H1 (cell line): ENCODE measurements at regions not wholly inside any gene's neighbourhood (a gene's known extent, or its start where the extent isn't known, plus 50 kb on each side); places are given as distances from the start of the nearest gene placed in this dataset.
A peak's percentile ranks its signal among the peaks of the same experiment; 100 is the strongest.

Experiments used
- CTCF ChIA-PET: fragments of 300-600 bp; sonication (Branson Sonifier 250); formaldehyde crosslinking; loops from one replicate; lab custom pipeline; 2021; ENCODE audit not compliant: partially characterized antibody; lab: Charles Lee
- POLR2A ChIA-PET: fragments of 300-600 bp; sonication (Branson Sonifier 250); formaldehyde crosslinking; loops from one replicate; lab custom pipeline; 2021; ENCODE audit warnings: inconsistent platforms; ENCODE audit not compliant: partially characterized antibody; lab: Charles Lee
- DNase-seq, 2 experiments: peaks; one replicate each; pipeline versions ENCODE4 v3.0.0 to v3.0.0-alpha.2; 2010 to 2022; ENCODE audit warnings: low spot score in 2 of 2, low read depth in 1 of 2, mixed read lengths in 1 of 2
- FAIRE-seq: peaks from 2 replicates; lab custom pipeline; 2011; peaks lifted over from hg19 to GRCh38; lab: Jason Lieb, UNC
- H2AFZ ChIP-seq: 2 replicates; pipeline ENCODE4 v1.8.1; 2012; ENCODE audit warnings: low read length, inconsistent platforms
- H2AK5ac ChIP-seq: 2 replicates; pipeline ENCODE4 v1.6.1; 2013; ENCODE audit warnings: low read depth, low read length
- H2BK120ac ChIP-seq: replicated peaks from 2 replicates; pipeline ENCODE3; 2013; ENCODE audit warnings: low read depth, low read length, inconsistent platforms
- H2BK12ac ChIP-seq: 2 replicates; pipeline ENCODE4 v1.6.1; 2013; ENCODE audit warnings: low read depth, low read length
- H2BK15ac ChIP-seq: 2 replicates; pipeline ENCODE4 v1.6.1; 2013; ENCODE audit warnings: low read length
- H2BK20ac ChIP-seq: 2 replicates; pipeline ENCODE4 v1.6.1; 2013; ENCODE audit warnings: low read length
- H2BK5ac ChIP-seq: 2 replicates; pipeline ENCODE4 v1.6.1; 2013; ENCODE audit warnings: low read depth, low read length
- H3K14ac ChIP-seq: 2 replicates; pipeline ENCODE4 v1.6.1; 2013; ENCODE audit warnings: inconsistent platforms; ENCODE audit not compliant: insufficient read length
- H3K18ac ChIP-seq: 2 replicates; pipeline ENCODE4 v1.6.1; 2013; ENCODE audit warnings: low read length; ENCODE audit errors: extremely low read depth
- H3K23ac ChIP-seq: 2 replicates; pipeline ENCODE4 v1.6.1; 2013; ENCODE audit warnings: inconsistent platforms; ENCODE audit not compliant: insufficient read length
- H3K23me2 ChIP-seq: 2 replicates; pipeline ENCODE4 v1.6.1; 2013; ENCODE audit warnings: low read depth, low read length
- H3K27ac ChIP-seq: 2 replicates; pipeline ENCODE4 v1.6.1; 2011; ENCODE audit warnings: low read depth, low read length, inconsistent platforms
- H3K27me3 ChIP-seq, 4 experiments: replicated peaks in 1 of 4; 1 replicate in 1 of 4; 2 replicates in 3 of 4; pipeline versions ENCODE4 v1.6.1 to v1.8.1; 2011 to 2013; ENCODE audit warnings: low read length in 3 of 4, mild to moderate bottlenecking in 3 of 4, inconsistent platforms in 2 of 4, mixed read lengths in 2 of 4, moderate library complexity in 1 of 4; ENCODE audit not compliant: control insufficient read depth in 3 of 4, insufficient read depth in 3 of 4; ENCODE audit errors: extremely low read depth in 1 of 4
- H3K36me3 ChIP-seq, 4 experiments: 2 replicates each; pipeline versions ENCODE4 v1.6.1 to v1.8.1; 2011 to 2013; ENCODE audit warnings: mild to moderate bottlenecking in 4 of 4, low read length in 3 of 4, moderate library complexity in 2 of 4, control low read depth in 1 of 4, inconsistent platforms in 1 of 4; ENCODE audit not compliant: insufficient read depth in 4 of 4, control insufficient read depth in 2 of 4
- H3K4ac ChIP-seq: replicated peaks from 2 replicates; pipeline ENCODE3; 2013; ENCODE audit warnings: low read length, low read depth, mixed read lengths, inconsistent platforms; ENCODE audit not compliant: insufficient read length
- H3K4me1 ChIP-seq, 4 experiments: replicated peaks in 1 of 4; 1 replicate in 1 of 4; 2 replicates in 3 of 4; pipeline versions ENCODE4 v1.6.1 to v1.8.1; 2011 to 2013; ENCODE audit warnings: low read length in 3 of 4, inconsistent platforms in 2 of 4, mixed read lengths in 1 of 4; ENCODE audit not compliant: insufficient read depth in 4 of 4, control insufficient read depth in 3 of 4
- H3K4me2 ChIP-seq, 2 experiments: 2 replicates each; pipeline versions ENCODE4 v1.6.1 to v1.8.1; 2011 to 2013; ENCODE audit warnings: low read depth in 2 of 2, low read length in 2 of 2, control low read depth in 1 of 2, inconsistent platforms in 1 of 2, mild to moderate bottlenecking in 1 of 2; ENCODE audit not compliant: insufficient read depth in 1 of 2
- H3K4me3 ChIP-seq, 4 experiments: fragments of 200-600, 300-600 bp in 1 of 4; sonication (generic), shearing (Covaris generic), sonication (Bioruptor Twin) in 1 of 4; 2 replicates each; pipeline versions ENCODE4 v1.5.1 to v1.8.1; 2011 to 2016; ENCODE audit warnings: low read length in 4 of 4, low read depth in 3 of 4, control low read depth in 2 of 4, inconsistent platforms in 2 of 4, mild to moderate bottlenecking in 2 of 4, mixed read lengths in 1 of 4, moderate library complexity in 1 of 4; ENCODE audit not compliant: insufficient read depth in 2 of 4; ENCODE audit errors: extremely low read depth in 1 of 4
- H3K56ac ChIP-seq: replicated peaks from 2 replicates; pipeline ENCODE3; 2013; ENCODE audit warnings: low read depth, mild to moderate bottlenecking, mixed read lengths, low read length, inconsistent platforms; ENCODE audit not compliant: insufficient read length
- H3K79me1 ChIP-seq: 2 replicates; pipeline ENCODE4 v1.6.1; 2013; ENCODE audit warnings: low read depth, low read length, control low read depth
- H3K79me2 ChIP-seq, 2 experiments: 2 replicates each; pipeline versions ENCODE4 v1.6.1 to v1.8.1; 2012 to 2013; ENCODE audit warnings: low read length in 2 of 2, mild to moderate bottlenecking in 2 of 2, inconsistent platforms in 1 of 2; ENCODE audit not compliant: insufficient read depth in 2 of 2, control insufficient read depth in 1 of 2
- H3K9ac ChIP-seq, 4 experiments: replicated peaks in 1 of 4; 1 replicate in 1 of 4; 2 replicates in 3 of 4; pipeline versions ENCODE4 v1.6.1 to v1.8.1; 2011 to 2013; ENCODE audit warnings: low read depth in 3 of 4, low read length in 3 of 4, control low read depth in 2 of 4, mild to moderate bottlenecking in 2 of 4, moderate library complexity in 2 of 4, inconsistent platforms in 1 of 4; ENCODE audit errors: extremely low read depth in 1 of 4
- H3K9me3 ChIP-seq, 2 experiments: 2 replicates each; pipeline versions ENCODE4 v1.6.1 to v1.8.1; 2012 to 2013; ENCODE audit warnings: mild to moderate bottlenecking in 2 of 2, moderate library complexity in 2 of 2, control low read depth in 1 of 2, inconsistent platforms in 1 of 2, low read depth in 1 of 2, low read length in 1 of 2, mixed read lengths in 1 of 2; ENCODE audit not compliant: insufficient read depth in 2 of 2
- H4K20me1 ChIP-seq, 2 experiments: replicated peaks in 1 of 2; 2 replicates each; pipeline versions ENCODE3 to v1.8.1; 2011 to 2013; ENCODE audit warnings: inconsistent platforms in 2 of 2, low read length in 2 of 2, mild to moderate bottlenecking in 1 of 2; ENCODE audit not compliant: insufficient read depth in 2 of 2, control insufficient read depth in 1 of 2
- H4K5ac ChIP-seq: 2 replicates; pipeline ENCODE4 v1.6.1; 2013; ENCODE audit warnings: low read length, low read depth, mixed read lengths, inconsistent platforms; ENCODE audit not compliant: insufficient read length
- H4K8ac ChIP-seq: 2 replicates; pipeline ENCODE4 v1.8.0; 2013; ENCODE audit warnings: mild to moderate bottlenecking, moderate library complexity, low read length, inconsistent platforms; ENCODE audit not compliant: insufficient read depth; ENCODE audit errors: extremely low read depth
- H4K91ac ChIP-seq: replicated peaks from 2 replicates; pipeline ENCODE3; 2013; ENCODE audit warnings: low read length, mixed read lengths, inconsistent platforms; ENCODE audit not compliant: insufficient read length
- BACH1 ChIP-seq: IDR thresholded peaks from 2 replicates; pipeline ENCODE4 v1.6.1; 2012; ENCODE audit warnings: low read length, improper control_type of control experiment
- CEBPB ChIP-seq: IDR thresholded peaks from 2 replicates; pipeline ENCODE4 v1.6.1; 2012; ENCODE audit warnings: low read depth, low read length
- FOSL1 ChIP-seq: IDR thresholded peaks from 2 replicates; pipeline ENCODE4 v1.6.1; 2011; ENCODE audit warnings: mild to moderate bottlenecking, low read depth, low read length, moderate library complexity; ENCODE audit not compliant: insufficient read depth
- NRF1 ChIP-seq: IDR thresholded peaks from 2 replicates; pipeline ENCODE4 v1.6.1; 2011; ENCODE audit warnings: mild to moderate bottlenecking, low read depth, low read length, improper control_type of control experiment
- POLR2AphosphoS5 ChIP-seq: IDR thresholded peaks from 2 replicates; pipeline ENCODE4 v1.6.1; 2011; ENCODE audit warnings: low read depth, low read length
- POU5F1 ChIP-seq: IDR thresholded peaks from 2 replicates; pipeline ENCODE4 v1.6.1; 2011; ENCODE audit warnings: low read depth, mild to moderate bottlenecking, low read length, moderate library complexity
- RFX5 ChIP-seq: IDR thresholded peaks from 2 replicates; pipeline ENCODE4 v1.6.1; 2011; ENCODE audit warnings: low read depth, low read length, improper control_type of control experiment, borderline replicate concordance
- RXRA ChIP-seq: IDR thresholded peaks from 2 replicates; pipeline ENCODE4 v1.6.1; 2011; ENCODE audit warnings: low read depth, mild to moderate bottlenecking, low read length, moderate library complexity; ENCODE audit not compliant: insufficient read depth
- SIX5 ChIP-seq: IDR thresholded peaks from 2 replicates; pipeline ENCODE4 v1.6.1; 2011; ENCODE audit warnings: mild to moderate bottlenecking, low read depth, low read length
- SRF ChIP-seq: IDR thresholded peaks from 2 replicates; pipeline ENCODE4 v1.6.1; 2011; ENCODE audit warnings: mild to moderate bottlenecking, low read depth, low read length, moderate library complexity
- TAF1 ChIP-seq: IDR thresholded peaks from 2 replicates; pipeline ENCODE4 v1.6.1; 2011; ENCODE audit warnings: mild to moderate bottlenecking, low read depth, low read length
- YY1 ChIP-seq: IDR thresholded peaks from 2 replicates; pipeline ENCODE4 v1.6.1; 2011; ENCODE audit warnings: low read depth, mild to moderate bottlenecking, low read length
- WGBS, 2 experiments: shearing (Covaris generic) in 1 of 2; methylation state at CpG; one replicate each; pipeline versions ENCODE4 v1.1.6 to v1.1.7; 2013 to 2015; ENCODE audit warnings: low lambda C conversion rate in 2 of 2, mixed read lengths in 2 of 2, inconsistent platforms in 1 of 2, low coverage in 1 of 2, missing lambda C conversion rate in 1 of 2; ENCODE audit not compliant: insufficient replicate concordance in 2 of 2, insufficient coverage in 1 of 2, insufficient read length in 1 of 2; ENCODE audit errors: extremely low coverage in 1 of 2, missing lambda C conversion rate in 1 of 2; 5-methylcytosine and 5-hydroxymethylcytosine counted together
- TF ChIP-seq, protein P1 (sequence below): IDR thresholded peaks from 2 replicates; pipeline ENCODE4 v1.6.1; 2011; ENCODE audit warnings: low read length, improper control_type of control experiment
- TF ChIP-seq, protein P2 (sequence below): IDR thresholded peaks from 2 replicates; pipeline ENCODE4 v1.6.1; 2012; ENCODE audit warnings: inconsistent platforms

DNA sequence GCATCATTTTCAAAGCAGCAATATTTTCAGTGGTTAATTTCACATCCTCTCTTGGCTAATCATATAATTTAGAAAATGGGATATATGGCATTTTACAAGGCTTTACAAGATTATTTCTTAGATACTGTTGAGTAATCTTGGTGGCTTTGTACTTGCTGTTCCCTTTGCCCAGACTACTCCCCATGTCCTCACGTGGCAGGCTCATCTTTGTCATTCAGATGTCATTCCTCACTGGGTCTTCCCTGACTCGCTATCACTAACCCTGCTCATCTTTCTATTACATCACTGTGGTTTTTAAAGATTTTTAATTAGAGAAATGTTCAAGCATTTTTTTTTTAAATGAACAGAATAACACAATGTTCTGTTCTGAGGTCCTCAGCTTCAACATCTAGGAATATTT is 240.0 kb upstream of the IRX5 start:
- DNase-seq (no peak), FAIRE-seq (peak; percentile 7)
- Histone ChIP-seq H3K4ac (no peak overlapping the region), H4K91ac (no peak overlapping the region), H3K79me2 (no peaks in the 10 kb centered on the region), H2BK12ac (no peak overlapping the region), H2AFZ (no peak overlapping the region), H3K4me1 (peaks cover 0 to 6% (median 4%) of the 10 kb centered on the region in 4 experiments; a peak in 3 of 7 replicates), H2AK5ac (no peak overlapping the region), H3K18ac (no peak overlapping the region), H3K79me1 (no peaks in the 10 kb centered on the region), H3K36me3 (no peaks in the 10 kb centered on the region), H3K14ac (no peak overlapping the region), H3K4me3 (no peak overlapping the region), H4K20me1 (no peaks in the 10 kb centered on the region), H3K23ac (no peak overlapping the region), H3K9me3 (peaks cover 0 to 2% of the 10 kb centered on the region in 2 experiments; a peak in 1 of 4 replicates), H3K27ac (no peak overlapping the region), H4K8ac (no peak overlapping the region), H2BK120ac (no peak overlapping the region), H3K9ac (no peak overlapping the region), H3K4me2 (no peak overlapping the region), H2BK20ac (no peak overlapping the region), H4K5ac (no peak overlapping the region), H3K56ac (no peak overlapping the region), H3K23me2 (peaks cover under 1% of the 10 kb centered on the region; the same call in 1 of the 2 replicates), H3K27me3 (no peaks in the 10 kb centered on the region), H2BK5ac (no peak overlapping the region), H2BK15ac (no peak overlapping the region)
- ChIA-PET POLR2A (no interaction called here), CTCF (interaction anchor here (0.6 kb wide), 1 partner anchor 152 kb away, joined by 3 read pairs; no protein-coding TSS in a partner anchor)
- WGBS, 2 experiments = 29% methylated on average over 2 of the region's 2 CpGs; no CpG with 5 or more reads in 1 of the 2 experiments
- TF ChIP-seq RXRA (no peak), BACH1 (no peak), SRF (no peak), SIX5 (no peak), POLR2AphosphoS5 (no peak), RFX5 (no peak), POU5F1 (peak; percentile 9; the same call in 1 of the 2 replicates), NRF1 (no peak), TAF1 (no peak), YY1 (no peak), FOSL1 (no peak), CEBPB (no peak)
- TF ChIP-seq, protein P1, sequence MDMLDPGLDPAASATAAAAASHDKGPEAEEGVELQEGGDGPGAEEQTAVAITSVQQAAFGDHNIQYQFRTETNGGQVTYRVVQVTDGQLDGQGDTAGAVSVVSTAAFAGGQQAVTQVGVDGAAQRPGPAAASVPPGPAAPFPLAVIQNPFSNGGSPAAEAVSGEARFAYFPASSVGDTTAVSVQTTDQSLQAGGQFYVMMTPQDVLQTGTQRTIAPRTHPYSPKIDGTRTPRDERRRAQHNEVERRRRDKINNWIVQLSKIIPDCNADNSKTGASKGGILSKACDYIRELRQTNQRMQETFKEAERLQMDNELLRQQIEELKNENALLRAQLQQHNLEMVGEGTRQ = peak; percentile 37
- TF ChIP-seq, protein P2, sequence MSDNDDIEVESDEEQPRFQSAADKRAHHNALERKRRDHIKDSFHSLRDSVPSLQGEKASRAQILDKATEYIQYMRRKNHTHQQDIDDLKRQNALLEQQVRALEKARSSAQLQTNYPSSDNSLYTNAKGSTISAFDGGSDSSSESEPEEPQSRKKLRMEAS = 0 out of 2 replicates have a peak, but pooled peaks have one; percentile 28
